HUES6 (cell line): ENCODE measurements at regions not wholly inside any gene's neighbourhood (a gene's known extent, or its start where the extent isn't known, plus 50 kb on each side); places are given as distances from the start of the nearest gene placed in this dataset.

ENCODE experiments used
- H3K27ac ChIP-seq: 2 replicates; pipeline ENCODE4 v1.7.0; 2013; ENCODE audit warnings: low read depth, mild to moderate bottlenecking, low read length, inconsistent platforms
- H3K27me3 ChIP-seq: 2 replicates; pipeline ENCODE4 v1.6.1; 2013; ENCODE audit warnings: low read length; ENCODE audit not compliant: control insufficient read depth, insufficient read depth
- H3K36me3 ChIP-seq: 2 replicates; pipeline ENCODE4 v1.6.1; 2013; ENCODE audit warnings: low read length; ENCODE audit not compliant: control insufficient read depth, insufficient read depth
- H3K4me1 ChIP-seq: 2 replicates; pipeline ENCODE4 v1.6.1; 2013; ENCODE audit warnings: low read length; ENCODE audit not compliant: control insufficient read depth, insufficient read depth
- H3K4me3 ChIP-seq: 2 replicates; pipeline ENCODE4 v1.5.1; 2013; ENCODE audit warnings: low read depth, low read length
- H3K9ac ChIP-seq: one replicate; pipeline ENCODE4 v1.6.1; 2013; ENCODE audit warnings: mild to moderate bottlenecking, low read length
- H3K9me3 ChIP-seq: 2 replicates; pipeline ENCODE4 v1.6.1; 2013; ENCODE audit warnings: low read depth, low read length; ENCODE audit not compliant: control insufficient read depth, insufficient read depth

DNA sequence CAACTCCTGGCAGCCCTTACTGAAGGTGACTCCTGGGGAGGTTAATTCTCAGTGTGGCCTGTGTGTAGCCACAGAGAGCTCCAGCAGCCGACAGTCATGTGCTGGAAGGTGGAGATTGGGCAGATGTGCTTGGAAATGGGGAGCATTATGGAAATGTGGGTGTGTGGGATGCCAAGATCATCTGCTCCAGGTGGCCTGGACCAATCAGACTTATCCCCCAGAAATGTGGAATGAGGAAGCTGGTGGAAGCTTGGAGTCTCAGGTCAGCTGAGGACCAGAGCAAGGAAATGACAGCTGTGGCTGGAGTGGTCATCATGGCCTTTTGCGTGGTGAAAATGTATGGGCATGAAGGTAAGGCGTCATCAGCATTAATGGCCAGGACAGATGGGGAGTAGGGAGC lies 234.0 kb downstream of the MIAT start:
- Histone ChIP-seq H3K9ac (no peak overlapping the region), H3K36me3 (no peaks in the 10 kb centered on the region), H3K27me3 (no peaks in the 10 kb centered on the region), H3K9me3 (no peaks in the 10 kb centered on the region), H3K4me3 (no peak overlapping the region), H3K4me1 (peaks cover 38% of the 10 kb centered on the region), H3K27ac (no peak overlapping the region)

DNA sequence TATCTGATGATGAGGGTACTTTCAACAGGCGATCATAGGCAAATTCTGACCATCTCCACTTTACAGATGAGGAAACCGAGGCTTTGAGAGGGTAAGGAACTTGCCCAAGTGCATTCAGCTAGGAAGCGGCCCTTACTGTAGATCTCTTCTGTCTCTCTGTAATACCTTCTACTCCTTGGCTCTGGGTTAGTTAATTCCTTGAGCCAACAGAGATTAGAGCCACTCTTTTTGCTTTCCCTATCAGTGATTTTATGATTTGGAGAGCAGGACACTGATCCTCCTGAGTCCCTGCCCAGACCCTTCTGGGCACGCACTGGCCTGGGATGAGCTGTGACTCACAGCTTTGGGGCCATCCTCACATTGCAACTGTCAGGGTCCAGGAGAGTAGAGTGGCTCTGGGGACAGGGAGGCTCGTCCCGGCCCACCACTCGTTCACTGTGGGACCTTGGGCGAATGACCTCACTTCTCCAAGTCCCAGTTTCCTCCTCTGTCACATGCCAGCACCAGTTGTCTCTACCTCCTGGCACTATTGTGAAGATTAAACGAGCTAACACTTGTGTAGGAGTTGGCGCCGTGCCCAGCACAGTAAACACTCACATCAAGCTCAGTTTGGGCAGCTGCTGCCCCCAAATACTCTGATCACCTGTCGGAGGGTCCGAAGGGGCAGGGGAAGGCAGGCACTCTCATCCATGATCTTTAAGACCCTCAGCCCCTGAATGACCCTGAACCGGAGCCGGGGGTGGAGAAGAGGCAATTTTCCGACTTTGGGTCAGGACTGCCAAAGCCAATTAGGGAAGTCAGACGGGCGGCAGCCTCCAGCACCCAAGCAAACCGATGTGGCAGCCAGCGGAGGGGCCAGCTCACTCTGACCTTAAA lies 235.0 kb downstream of the MIAT start:
- Histone ChIP-seq H3K4me3 (no peak overlapping the region), H3K27ac (no peak overlapping the region), H3K27me3 (no peaks in the 10 kb centered on the region), H3K9ac (no peak overlapping the region), H3K4me1 (peaks cover 33% of the 10 kb centered on the region), H3K36me3 (no peaks in the 10 kb centered on the region), H3K9me3 (no peaks in the 10 kb centered on the region)

DNA sequence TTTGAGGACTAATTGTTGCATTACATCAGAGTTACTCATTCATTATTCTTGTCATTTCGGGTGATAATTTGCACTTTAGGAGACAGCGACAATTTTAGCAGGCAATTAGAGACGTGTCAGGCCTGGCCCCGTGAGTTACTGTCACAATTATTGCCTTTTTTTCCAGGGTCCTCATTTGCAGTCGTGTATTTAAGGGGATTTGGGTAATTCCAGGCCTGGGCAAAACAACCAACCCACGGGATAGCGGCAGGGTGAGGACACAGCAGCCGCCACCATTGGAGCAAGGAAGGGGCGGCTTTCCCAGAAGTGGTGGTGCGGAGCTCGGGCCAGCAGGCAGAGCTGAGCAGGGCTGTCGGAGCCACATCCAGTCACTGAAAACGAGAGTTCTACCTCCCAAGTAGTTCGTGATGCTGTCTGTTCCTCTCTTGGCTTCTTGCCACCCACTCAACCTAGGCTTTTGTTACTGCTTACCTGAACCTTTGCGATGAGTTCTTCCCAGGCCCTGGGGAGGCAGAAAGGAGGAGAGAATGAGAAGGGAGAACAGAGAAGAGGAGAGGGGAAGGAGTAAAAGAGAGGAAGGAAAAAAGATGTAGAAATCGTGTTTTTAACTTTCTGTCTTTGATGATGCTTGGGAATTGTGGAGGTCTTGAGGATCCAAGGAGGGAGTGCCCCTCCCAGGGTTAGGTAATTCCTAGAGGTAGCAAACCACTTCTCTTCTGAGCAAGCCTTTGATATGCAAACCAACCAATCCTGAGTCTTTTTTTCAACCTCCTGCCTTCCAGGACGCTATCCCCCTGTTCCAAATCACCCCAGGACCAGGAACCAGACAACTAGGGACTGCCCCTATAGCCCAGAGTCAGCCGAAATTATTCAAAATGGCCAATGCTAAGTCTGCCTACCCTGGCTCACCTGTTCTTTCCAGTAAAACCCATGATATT lies 236.1 kb downstream of the MIAT start:
- Histone ChIP-seq H3K36me3 (no peaks in the 10 kb centered on the region), H3K4me3 (no peak overlapping the region), H3K27ac (no peak overlapping the region), H3K4me1 (peaks cover 29% of the 10 kb centered on the region), H3K9me3 (no peaks in the 10 kb centered on the region), H3K9ac (no peak overlapping the region), H3K27me3 (peaks cover 2% of the 10 kb centered on the region; the same call in 1 of the 2 replicates)

DNA sequence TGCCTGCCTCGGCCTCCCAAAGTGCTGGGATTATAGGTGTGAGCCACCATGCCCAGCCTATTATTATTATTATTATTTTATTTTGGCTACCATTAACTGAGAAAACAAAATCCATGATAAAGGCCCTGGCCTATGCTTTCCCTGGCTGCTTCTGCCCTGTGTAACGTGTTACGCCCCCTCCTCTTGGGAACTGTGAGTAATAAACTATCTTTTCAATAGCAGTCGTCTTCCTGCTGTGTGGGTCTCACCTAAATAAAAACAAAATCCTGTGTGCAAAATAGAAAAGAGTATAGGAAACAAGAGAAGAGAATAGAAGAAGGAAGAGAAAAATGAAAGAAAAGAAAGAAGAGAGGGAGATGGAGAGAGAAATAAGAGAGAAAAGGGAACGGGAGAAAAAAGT lies 237.0 kb downstream of the MIAT start:
- Histone ChIP-seq H3K27me3 (peaks cover 2% of the 10 kb centered on the region; the same call in 1 of the 2 replicates), H3K4me3 (no peak overlapping the region), H3K9ac (no peak overlapping the region), H3K9me3 (no peaks in the 10 kb centered on the region), H3K4me1 (peaks cover 29% of the 10 kb centered on the region), H3K36me3 (no peaks in the 10 kb centered on the region), H3K27ac (no peak overlapping the region)

DNA sequence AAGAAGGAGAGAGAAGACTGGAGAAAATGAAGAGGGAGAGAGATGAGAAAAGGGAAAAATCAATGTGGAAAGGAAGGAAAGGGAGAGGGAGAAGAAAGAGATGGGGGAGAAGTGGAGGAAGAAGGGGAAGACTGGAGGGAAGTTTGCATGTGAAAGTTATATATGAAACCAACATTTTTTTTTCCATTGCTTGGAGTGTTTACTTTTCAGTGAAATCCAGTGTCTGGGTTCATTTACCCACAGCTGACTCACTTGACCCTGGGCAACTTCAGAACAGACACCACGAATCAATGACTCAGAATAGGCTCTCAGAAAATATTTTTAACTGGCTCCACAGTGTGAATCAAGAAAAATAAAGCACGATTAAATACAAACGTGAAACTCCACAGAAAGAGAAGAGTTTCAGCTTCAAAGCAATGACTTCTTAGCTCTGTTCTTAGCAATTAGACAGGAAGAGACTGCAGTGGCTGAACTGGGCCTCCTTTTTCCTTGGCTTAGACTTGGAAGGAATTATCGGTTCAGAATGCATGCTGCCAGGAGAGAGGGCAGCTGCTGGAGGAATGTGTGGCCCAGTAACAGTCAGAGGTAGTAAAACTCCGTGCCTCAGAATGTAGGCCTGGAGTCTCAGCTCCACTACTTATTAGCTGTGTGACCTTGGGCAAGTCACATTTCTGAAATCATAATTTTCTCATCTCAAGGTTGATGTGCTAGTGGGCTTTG lies 237.5 kb downstream of the MIAT start:
- H3K36me3 ChIP-seq = no peaks in the 10 kb centered on the region
- H3K4me1 ChIP-seq = peaks cover 29% of the 10 kb centered on the region
- H3K27me3 ChIP-seq = peaks cover 2% of the 10 kb centered on the region; the same call in 1 of the 2 replicates
- H3K27ac ChIP-seq = no peak overlapping the region
- no peaks in the 10 kb centered on the region for H3K9me3 ChIP-seq
- H3K4me3 ChIP-seq = no peak overlapping the region
- no peak overlapping the region for H3K9ac ChIP-seq

DNA sequence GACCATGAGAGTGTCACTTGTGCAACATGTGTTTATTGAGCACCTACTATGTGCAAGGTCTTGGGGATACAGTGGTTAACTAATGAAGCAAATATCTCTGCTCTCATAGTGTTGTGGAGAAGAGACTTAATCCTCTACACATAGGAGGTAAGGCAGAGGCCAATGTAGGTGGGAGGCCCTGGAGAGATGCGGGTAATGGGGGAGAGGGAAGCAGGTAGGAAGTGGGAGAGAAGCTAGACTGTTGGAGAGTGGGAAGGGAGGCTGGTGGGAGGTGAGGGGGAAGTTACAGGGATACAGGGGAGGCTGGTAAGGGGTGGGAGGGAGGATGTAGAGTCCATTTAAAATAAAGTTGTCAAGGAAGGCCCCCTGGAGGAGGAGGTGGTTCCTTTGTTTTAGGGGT lies 240.0 kb downstream of the MIAT start:
- no peaks in the 10 kb centered on the region for H3K9me3 ChIP-seq
- no peaks in the 10 kb centered on the region for H3K36me3 ChIP-seq

DNA sequence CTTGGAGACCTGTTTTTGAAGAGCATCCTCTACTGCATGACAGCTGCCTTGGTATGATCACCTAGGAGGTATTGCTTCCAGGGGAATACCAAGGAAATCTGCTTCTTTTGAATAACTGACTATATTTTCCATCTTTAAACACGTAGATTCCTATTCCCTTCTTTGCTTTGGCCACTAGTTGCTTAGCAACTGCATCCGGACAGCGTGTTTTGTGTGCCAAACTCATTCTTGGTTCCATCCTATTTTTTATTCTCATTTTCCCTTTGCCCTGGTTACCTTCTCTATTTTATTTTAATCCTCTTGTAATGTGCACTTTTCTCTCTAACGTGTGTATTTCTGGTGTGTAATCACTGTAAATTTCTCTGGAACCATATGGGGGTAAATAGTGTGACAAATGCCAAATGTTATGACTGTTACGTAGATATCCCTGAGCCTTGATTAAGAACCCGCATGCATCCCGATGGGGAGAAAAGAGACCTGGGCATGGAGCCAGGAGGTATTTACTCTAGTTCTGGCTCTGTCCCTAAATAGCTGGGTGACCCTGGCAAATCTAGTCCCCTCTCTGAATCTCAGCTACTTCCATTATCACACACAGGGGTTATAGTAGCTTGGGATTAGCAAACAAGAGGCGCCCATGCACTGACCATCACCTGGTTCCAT lies 241.7 kb downstream of the MIAT start:
- Histone ChIP-seq H3K9ac (no peak overlapping the region), H3K4me1 (peaks cover 18% of the 10 kb centered on the region), H3K36me3 (no peaks in the 10 kb centered on the region), H3K27ac (no peak overlapping the region), H3K27me3 (peaks cover 11% of the 10 kb centered on the region), H3K4me3 (no peak overlapping the region), H3K9me3 (no peaks in the 10 kb centered on the region)

More for the DNA sequence above, 240.0 kb downstream of the MIAT start:
- peaks cover 30% of the 10 kb centered on the region for H3K4me1 ChIP-seq
- H3K27ac ChIP-seq = no peak overlapping the region
- no peak overlapping the region for H3K4me3 ChIP-seq
- no peak overlapping the region for H3K9ac ChIP-seq
- peaks cover 2% of the 10 kb centered on the region; the same call in 1 of the 2 replicates for H3K27me3 ChIP-seq

DNA sequence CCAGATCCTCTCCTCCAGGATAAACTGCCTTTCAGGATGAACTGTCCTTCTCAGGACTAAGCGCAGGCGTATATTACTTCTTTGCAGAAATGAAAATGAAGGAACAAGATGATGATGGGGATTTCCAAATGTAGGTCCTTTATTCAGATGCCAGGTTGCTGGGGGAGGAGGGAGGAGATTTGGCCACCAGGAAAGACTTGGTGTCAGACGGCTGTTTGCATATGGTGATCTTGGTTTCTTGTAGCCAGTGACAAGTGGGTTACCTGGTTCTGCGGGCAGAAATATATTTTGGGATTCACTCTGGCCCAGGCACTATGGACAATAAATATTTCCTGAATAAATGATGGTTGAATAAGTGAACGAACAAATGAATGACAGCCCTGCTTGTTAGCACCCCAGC lies 243.4 kb downstream of the MIAT start:
- peaks cover 27% of the 10 kb centered on the region for H3K4me1 ChIP-seq
- no peak overlapping the region for H3K9ac ChIP-seq
- H3K4me3 ChIP-seq = no peak overlapping the region
- no peaks in the 10 kb centered on the region for H3K36me3 ChIP-seq
- H3K9me3 ChIP-seq = no peaks in the 10 kb centered on the region
- H3K27me3 ChIP-seq = peaks cover 29% of the 10 kb centered on the region
- H3K27ac ChIP-seq = no peak overlapping the region

DNA sequence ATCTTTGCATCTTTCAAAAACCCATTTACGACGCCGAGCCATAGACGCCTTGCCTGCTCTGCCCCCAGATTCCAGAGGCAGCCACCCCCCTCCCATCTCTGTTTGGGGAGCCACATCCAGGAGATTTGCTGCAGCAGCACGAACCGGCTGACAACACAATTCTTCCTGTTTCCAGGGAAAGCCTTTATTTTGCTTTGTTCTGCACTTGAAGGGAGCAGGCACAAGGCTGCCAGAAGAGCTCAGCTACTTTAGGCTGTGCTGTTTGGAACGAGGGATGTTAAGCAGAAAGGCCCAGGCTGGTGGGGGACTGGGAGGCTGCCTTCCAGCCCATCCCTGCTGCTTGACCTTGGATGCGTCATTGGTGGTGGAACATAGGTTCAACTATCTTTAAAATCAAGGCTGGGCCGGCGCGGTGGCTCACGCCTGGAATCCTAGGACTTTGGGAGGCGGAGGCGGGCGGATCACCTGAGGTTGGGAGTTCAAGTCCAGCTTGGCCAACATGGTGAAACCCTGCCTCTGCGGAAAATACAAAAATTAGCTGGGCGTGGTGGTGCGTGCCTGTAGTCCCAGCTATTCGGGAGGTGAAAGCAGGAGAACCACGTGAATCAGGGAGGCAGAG lies 243.9 kb downstream of the MIAT start:
- peaks cover 32% of the 10 kb centered on the region for H3K27me3 ChIP-seq
- H3K4me3 ChIP-seq = no peak overlapping the region
- no peak overlapping the region for H3K27ac ChIP-seq
- H3K4me1 ChIP-seq = peaks cover 27% of the 10 kb centered on the region
- no peaks in the 10 kb centered on the region for H3K9me3 ChIP-seq
- no peak overlapping the region for H3K9ac ChIP-seq
- no peaks in the 10 kb centered on the region for H3K36me3 ChIP-seq
